Omental fat pad (tissue), 1 donor: ENCODE measurements at regions not wholly inside any gene's neighbourhood (a gene's known extent, or its start where the extent isn't known, plus 50 kb on each side); places are given as distances from the start of the nearest gene placed in this dataset.
"Not testable (repeated sequence)": the region's sequence is repeated elsewhere in the genome, so short reads cannot be mapped to it uniquely, and the experiment has no call there.

ENCODE experiments used
- ATAC-seq: fragments of 150-250 bp; one replicate; pipeline ENCODE4 v1.9.1; 2016; ENCODE audit warnings: mild to moderate bottlenecking, moderate library complexity; ENCODE audit not compliant: low FRiP score
- DNase-seq: peaks from one replicate; pipeline ENCODE4 v3.0.0-alpha.2; 2019; ENCODE audit warnings: low spot score

DNA sequence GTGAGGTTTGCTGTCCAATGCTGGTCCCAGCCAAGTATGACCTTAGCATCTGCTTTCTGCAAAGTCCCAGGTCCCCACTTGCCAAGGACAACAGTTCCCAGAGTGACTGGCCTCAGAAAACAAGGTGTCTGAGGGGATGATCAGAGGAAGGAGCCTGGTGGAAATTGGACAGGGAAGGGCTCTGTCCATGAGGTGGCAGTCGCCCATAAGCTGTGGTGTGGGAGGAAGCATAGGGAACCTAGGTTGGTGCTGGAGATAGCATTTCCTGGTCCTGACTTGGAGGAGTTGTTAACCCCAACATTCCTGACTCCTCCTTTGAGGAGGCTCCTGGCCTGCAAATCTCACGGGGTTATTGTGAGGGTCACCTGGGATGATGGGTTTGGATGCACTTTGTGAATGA lies 77.8 kb downstream of the LIMS4 start:
- DNase-seq, ATAC-seq: not testable (repeated sequence)

DNA sequence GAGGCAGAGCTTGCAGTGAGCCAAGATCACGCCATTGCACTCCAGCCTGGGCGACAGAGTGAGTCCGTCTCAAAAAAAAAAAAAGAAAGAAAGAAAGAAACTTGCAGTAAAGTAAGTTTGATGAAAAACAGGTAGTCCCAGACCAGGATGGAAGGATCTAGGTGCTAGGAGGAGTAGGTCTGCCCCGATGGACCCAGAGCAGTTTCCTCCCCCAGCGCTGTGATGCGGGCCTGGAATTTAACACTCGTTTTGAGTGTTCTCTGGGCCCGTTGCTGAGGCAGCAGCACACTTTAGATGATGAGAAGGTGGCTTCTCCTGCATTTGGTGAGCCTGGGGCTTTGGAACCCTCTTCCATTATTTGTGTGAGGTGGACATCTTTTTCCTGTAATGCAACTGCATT lies 80.2 kb downstream of the LIMS4 start:
- not testable (repeated sequence) for DNase-seq, ATAC-seq

DNA sequence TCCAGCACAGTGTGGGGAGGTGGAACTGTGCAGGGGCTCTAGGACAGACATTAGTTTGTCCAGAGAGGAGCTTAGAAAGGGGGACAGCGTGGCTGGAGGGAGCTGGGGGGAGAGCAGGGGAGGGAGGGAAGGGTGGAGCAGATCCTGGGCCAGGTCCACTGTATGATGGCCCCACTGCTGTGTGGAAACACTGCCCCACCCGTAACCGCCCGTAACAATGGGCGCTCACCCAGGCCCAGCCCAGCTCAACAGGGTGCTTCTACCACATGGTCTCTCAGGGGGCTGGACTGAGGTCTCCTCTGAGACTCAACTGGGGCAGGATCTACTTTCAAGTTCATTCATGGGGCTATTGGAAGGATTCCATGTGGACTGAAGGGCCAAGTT lies 81.6 kb downstream of the LIMS4 start:
- ATAC-seq, DNase-seq: not testable (repeated sequence)

DNA sequence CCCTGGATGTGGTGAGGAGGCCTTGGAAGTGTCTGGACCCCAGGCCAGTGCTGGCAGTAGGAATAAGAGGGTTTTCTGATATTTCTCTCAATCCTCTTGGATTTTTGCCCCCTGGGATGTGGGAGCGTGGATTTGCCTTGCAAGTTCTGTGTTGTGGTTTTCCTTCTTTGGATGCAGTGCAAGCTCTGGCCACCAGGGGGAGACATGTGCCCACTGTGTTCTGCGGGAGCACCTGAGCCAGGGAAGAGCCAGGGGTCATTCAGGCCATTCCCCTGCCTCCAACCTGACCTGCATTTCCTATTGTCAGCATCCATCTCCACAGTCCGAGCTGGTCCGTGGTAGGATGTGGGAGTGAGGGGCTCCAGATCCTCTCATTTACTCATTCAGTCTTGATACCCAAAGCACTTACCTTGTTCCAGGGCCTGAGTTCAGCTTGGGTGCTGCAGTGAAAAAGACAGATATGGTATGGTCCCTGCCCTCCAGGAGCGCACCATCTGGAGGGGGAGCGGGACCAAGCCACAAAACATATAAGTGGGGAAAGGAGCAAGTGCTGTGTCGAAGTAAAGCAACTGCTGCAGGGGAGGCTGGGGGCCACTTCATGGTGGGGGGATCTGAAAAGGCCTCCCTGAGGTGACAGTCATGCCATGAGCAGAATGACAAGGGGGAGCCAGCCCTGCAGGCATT lies 82.1 kb downstream of the LIMS4 start:
- peak; percentile 21 for ATAC-seq
- not testable (repeated sequence) for DNase-seq

DNA sequence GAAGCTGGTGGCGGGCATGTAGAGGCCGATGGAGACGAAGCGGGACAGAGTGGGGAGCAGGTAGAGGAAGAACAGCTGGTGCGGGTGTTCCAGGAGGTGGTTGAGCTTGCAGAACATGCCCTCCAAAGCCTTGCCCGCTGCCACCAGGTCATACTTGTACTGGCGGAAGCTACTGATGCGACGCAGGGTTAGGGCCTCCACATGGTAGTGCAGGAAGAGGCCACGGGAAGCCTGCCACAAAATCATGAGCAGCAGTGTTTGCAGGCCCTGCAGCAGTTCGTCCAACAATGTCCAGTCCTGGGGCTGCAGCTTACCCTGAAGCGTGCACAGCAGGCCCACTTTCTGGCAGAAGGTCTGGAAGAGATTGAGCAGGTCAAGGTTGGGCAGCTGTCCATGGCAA lies 85.6 kb downstream of the LIMS4 start:
- ATAC-seq, DNase-seq: not testable (repeated sequence)

DNA sequence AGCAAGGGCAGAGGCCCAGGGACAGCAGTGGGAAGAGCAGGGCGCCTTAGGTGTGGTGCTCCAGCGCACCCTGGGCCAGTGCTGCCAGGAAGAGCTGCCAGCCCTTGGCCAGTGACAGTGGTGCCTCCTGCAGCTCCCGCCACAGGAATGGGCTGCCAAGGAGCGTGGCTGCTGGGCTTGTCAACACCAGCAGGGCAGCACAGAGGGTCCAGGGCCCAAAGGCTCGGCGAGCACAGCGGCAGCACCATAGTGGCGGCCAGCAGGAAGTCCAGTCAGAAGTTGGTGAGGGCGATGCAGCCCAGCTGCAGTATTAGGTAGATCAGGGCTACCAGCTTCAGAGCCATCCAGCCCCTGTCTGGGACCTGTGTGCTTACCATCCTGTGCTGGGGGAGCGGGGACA lies 86.1 kb downstream of the LIMS4 start:
- ATAC-seq, DNase-seq: not testable (repeated sequence)

DNA sequence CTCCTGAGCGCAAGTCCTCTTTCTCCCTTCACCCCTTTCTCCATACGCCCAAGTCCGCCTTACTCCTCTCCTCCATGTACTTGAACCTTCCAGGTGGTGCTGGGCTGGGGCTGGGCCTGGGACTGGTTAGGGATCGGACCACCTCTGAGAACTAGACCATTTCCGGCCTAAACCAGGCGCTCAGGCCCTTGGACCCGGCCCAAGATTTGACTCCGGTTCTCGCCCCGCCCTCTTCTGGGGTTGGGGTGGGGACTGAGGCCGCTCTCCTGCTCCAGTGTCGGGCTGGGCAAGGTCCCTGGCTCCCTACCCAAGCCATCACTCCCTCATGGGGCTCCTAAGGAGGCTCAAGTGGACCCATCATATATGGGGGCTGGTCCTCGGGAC lies 87.9 kb downstream of the LIMS4 start:
- not testable (repeated sequence) for DNase-seq
- peak; percentile 70 for ATAC-seq

DNA sequence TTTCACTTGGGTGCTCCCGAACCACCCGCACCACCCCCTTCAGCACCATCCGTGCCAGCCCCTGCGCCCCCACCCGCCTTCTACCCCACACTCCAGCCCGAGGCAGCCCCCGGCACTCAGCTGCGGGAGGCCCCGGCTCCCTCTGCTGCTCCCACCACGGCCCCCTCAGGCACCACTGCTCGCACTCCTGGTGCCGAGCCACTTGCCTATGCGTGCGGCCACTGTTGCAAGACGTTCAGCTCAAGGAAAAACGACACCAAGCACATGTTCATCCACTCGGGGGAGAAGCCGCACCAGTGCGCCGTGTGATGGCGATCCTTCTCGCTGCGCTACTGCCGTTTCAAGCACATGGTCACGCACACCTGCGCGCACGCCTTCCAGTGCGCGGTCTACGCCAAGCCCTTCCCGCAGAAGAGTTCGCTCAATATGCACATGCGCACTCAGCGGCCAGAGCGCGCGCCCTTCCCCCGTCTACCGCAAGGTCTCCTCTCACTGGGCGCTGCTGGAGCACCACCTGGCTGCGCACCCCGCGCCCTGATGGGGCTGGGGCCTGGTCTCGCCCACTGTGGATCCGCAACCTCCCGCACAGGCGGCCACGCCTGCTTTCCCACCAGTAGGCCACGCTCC lies 88.4 kb downstream of the LIMS4 start:
- ATAC-seq = peak; percentile 75
- DNase-seq = not testable (repeated sequence)

DNA sequence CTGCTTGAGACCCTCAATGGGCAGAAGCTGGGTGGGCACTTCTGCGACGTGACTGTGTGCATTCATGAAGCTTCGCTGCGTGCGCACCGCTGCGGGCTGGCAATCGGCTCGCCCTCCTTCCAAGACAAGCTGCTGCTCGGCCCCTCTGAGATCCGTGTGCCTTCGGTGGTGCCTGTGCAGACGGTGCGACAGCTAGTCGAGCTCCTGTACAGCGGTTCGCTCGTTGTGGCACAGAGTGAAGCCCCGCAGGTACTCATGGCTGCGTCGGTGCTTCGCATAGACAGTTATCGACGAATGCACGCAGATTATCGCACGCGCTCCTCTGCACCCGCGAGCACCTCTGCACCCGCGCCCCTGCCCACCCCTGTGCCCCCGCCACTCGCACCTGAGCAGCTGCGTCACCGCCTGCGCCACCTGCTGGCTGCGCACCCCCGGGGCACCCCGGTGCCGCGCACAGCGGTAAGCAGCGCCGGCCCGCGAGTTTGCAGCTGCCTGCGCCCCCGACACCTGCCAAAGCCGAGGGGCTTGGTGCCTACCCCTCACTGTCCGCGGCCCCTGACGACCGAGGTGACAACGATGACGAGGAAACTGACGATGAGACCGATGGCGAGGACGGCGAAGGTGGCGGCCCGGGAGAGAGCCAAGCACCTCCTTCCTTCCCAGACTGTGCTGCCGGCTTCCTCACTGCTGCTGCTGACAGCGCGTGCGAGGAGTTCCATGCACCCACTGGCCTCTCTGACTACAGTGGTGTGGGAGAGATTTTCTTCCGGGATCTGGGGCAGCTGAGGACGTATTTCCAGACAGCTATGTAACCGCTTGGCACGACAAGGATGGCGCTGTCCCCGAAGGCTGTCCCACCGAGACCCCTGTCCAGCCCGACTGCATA lies 89.2 kb downstream of the LIMS4 start:
- not testable (repeated sequence) for DNase-seq
- peak; percentile 82 for ATAC-seq

DNA sequence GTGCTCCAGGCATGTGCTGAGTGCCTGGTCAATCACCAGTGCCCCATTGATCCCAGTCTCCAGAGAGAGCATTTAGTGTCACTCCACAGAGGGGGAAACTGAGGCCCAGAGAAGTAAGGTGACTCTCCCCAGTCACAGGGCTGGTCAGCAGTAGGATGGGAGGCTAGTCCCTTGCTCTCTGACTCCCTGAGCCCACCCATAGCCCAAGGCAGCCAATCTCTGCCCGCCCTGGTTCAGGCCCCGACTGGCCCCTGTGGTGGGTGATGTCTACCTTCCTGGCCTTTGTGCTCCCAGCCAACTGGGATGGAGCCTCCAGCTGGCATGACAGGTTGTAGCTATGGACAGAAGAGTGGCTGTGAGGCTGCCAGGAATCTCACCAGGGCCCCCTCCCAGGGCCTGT lies 99.1 kb downstream of the LIMS4 start:
- not testable (repeated sequence) for DNase-seq

DNA sequence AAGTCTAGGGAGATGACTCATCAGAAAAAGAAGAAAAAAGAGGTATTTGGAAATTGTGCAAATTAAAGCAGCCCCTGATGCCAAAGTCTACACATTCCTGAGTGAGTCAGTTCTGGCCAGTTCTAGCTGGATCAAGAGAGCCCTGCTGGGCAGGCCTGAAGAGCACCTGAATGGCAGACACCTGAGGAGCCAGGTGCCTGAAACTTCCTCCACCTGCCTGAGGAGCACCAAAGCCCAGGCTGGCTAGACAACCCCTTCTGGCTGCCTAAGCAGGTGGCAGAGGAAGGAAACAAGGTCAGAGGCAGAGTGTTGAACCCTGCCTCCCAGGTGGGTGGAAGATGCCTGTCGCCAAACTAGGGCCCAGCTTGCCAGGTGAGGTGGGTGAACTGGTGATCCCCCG lies 101.0 kb downstream of the LIMS4 start:
- not testable (repeated sequence) for DNase-seq, ATAC-seq

More for the DNA sequence above, 99.1 kb downstream of the LIMS4 start:
- not testable (repeated sequence) for ATAC-seq

DNA sequence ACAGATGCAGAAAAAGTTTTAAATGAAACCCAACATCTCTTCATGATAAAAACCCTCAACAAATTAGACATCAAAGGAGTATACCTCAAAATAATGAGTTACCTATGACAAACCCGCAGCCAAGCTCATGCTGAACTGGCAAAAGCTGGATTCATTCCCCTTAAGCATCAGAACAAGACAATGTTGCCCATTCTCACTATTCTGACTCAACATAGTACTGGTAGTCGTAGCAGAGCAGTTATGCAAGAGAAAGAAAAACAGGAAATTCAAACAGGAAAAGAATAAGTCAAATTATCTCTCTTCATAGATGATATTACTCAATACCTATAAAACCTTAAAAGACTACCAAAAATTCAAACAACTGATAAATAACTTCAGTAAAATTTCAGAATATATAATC lies 115.0 kb downstream of the LIMS4 start:
- DNase-seq, ATAC-seq: not testable (repeated sequence)

DNA sequence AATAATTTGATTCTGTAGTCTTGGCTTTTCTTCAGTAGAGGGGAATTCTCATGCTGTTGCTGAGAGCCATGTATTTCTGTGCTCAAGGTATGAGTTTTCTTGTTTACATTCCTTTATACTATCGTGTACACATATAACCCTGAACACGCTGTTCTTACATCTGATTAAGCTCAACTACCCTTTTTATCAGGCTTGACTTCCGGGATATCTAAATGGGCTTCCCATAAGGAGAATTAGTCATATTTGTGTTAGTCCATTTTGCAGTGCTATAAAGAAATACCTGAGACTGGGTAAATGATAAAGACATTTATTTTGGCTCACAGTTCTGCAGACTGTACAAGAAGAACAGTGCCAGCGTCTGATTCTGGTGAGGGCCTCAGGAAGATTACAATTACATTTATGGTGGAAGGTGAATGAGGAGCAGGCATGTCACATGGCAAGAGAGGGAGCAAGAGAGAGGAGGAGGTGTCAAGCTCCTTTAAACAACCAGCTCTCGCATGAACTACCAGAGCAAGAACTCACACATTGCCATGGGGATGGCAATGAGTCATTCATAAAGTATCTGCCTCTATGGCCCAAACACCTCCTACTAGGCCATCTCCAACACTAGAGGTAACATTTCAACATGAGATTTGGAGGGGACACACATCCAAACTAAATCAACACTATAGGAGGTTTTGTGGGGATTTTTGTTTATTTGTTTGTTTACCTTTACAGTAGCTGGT lies 118.2 kb downstream of the LIMS4 start:
- peak; percentile 84 for ATAC-seq
- DNase-seq = not testable (repeated sequence)

DNA sequence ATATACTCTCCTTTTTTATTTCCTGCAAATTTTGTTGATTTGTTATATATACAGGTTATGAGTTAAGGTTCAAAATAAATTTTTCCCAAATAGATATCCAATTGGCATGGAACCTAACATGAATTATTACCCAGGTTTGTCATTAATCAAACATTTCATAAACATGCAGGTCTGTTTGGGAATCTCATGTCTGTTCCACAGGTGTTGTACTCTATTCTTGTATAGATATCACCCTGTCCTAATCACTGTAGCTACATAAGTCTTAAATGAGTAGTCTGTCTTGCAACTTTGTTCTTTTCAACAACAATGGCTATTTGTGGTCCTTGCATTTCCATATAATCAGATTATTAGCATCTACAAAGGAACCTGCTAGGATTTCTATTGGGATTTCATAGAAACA lies 121.9 kb downstream of the LIMS4 start:
- DNase-seq, ATAC-seq: not testable (repeated sequence)

DNA sequence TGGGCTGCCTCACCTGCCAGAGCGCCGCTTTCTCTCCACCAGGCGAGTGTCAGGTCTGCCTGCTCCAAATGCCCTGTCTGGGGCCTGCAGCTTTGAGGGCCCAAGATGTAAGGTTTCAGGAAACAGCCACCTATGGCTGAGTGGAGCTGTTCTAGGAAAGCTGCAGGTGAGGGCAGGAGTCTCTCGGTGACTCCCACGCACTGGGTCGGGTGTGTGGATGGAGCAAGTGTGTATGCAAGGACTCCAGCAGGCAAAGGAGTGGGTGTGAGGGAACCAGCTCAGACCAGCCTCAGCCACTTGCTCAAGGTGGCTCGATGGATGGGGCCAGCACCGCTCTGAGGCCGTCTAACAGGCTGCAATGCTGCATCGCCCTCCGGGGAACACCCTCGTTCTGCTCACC lies 123.7 kb downstream of the LIMS4 start:
- not testable (repeated sequence) for ATAC-seq, DNase-seq

DNA sequence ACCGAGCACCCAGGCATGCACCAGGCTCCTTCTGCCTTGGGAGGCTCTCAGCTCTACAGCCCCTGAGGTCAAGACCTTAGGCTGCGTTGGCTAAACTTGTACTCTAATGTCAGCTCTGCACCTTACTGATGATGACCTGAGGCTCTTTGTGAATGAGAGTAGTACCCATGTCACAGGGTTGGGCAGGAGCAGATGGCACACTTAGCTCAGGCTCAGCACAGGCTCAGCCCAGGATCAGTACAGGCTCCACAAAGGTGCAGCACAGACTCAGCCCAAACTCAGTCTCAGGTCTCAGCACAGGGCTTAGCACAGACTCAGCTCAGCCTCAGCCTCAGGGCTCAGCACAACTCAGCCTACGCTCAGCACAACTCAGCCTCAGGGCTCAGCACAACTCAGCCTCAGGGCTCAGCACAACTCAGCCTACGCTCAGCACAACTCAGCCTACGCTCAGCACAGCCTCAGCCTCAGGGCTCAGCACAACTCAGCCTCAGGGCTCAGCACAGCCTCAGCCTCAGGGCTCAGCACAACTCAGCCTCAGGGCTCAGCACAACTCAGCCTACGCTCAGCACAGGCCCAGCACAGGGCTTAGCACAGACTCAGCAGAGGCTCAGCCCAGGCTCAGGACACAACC lies 128.1 kb downstream of the LIMS4 start:
- ATAC-seq, DNase-seq: not testable (repeated sequence)

DNA sequence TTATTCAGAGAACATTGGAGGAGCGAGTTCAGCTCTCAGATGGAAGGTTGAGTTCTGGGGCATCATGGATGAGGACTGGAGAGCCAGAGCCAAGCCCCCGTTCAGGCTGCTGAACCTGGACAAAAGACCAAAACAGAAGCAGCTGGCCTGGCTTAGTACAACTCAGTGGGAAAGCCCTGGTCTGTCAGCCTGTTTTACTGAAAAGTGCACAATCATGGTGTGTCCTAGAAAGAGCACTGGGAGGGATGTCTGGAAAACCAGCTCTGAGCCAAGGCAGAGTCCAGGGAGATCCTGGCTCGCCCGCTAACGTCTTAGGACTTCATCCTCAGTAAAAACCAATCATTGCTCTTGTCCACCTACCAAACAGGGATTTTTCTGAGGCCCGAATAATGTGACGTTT lies 129.7 kb upstream of the MTLN start:
- DNase-seq, ATAC-seq: not testable (repeated sequence)

DNA sequence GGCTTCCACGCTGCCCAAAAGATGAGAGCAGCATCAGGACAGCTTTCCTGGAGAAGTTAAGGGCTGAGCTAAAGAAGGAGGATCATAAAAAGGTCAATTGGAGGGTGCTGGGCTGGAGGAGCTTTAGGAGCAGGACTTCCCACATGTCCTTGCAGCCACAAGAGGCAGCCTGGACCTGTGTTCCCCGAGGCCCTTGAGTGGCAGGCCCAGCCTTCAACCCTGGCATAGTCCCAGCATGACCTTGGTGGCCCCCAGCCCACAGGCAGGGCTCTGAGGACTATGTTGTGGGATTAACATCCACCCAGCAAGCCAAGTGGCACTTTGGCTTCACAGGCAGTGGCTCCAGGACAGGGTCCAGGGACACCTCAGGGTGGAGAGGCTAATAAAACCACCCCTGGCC lies 126.8 kb upstream of the MTLN start:
- not testable (repeated sequence) for DNase-seq, ATAC-seq
